Astrocyte (in vitro differentiated cells and primary cell): ENCODE measurements at regions not wholly inside any gene's neighbourhood (a gene's known extent, or its start where the extent isn't known, plus 50 kb on each side); places are given as distances from the start of the nearest gene placed in this dataset.

ENCODE experiments used
- DNase-seq: peaks from one replicate; pipeline ENCODE4 v3.0.0-alpha.2; 2010; ENCODE audit warnings: low read depth
- FAIRE-seq: peaks from 2 replicates; lab custom pipeline; 2011; peaks lifted over from hg19 to GRCh38; lab: Jason Lieb, UNC
- H2AFZ ChIP-seq: 2 replicates; pipeline ENCODE4 v1.6.0; 2012; ENCODE audit warnings: low read depth, low read length, inconsistent platforms
- H3K27ac ChIP-seq: 2 replicates; pipeline ENCODE4 v1.5.1; 2011; ENCODE audit warnings: low read depth, low read length, inconsistent platforms
- H3K27me3 ChIP-seq: 2 replicates; pipeline ENCODE4 v1.6.0; 2011; ENCODE audit warnings: low read length, inconsistent platforms; ENCODE audit not compliant: insufficient read depth
- H3K36me3 ChIP-seq: 2 replicates; pipeline ENCODE4 v1.5.1; 2011; ENCODE audit warnings: low read length, inconsistent platforms; ENCODE audit not compliant: insufficient read depth
- H3K4me1 ChIP-seq: 2 replicates; pipeline ENCODE4 v1.5.1; 2011; ENCODE audit warnings: low read length, inconsistent platforms; ENCODE audit not compliant: insufficient read depth
- H3K4me2 ChIP-seq: 2 replicates; pipeline ENCODE4 v1.6.0; 2012; ENCODE audit warnings: low read length, inconsistent platforms
- H3K4me3 ChIP-seq: 2 replicates; pipeline ENCODE4 v1.5.1; 2011; ENCODE audit warnings: low read depth, mild to moderate bottlenecking, low read length, inconsistent platforms; ENCODE audit not compliant: insufficient read depth
- H3K79me2 ChIP-seq: 2 replicates; pipeline ENCODE4 v1.6.0; 2012; ENCODE audit warnings: mild to moderate bottlenecking, low read length, inconsistent platforms; ENCODE audit not compliant: insufficient read depth
- H3K9ac ChIP-seq: 2 replicates; pipeline ENCODE4 v1.6.0; 2012; ENCODE audit warnings: mild to moderate bottlenecking, low read length, inconsistent platforms
- H3K9me3 ChIP-seq: 2 replicates; pipeline ENCODE4 v1.5.1; 2012; ENCODE audit warnings: low read depth, mild to moderate bottlenecking, low read length, inconsistent platforms; ENCODE audit not compliant: insufficient read depth
- H4K20me1 ChIP-seq: 2 replicates; pipeline ENCODE4 v1.6.0; 2012; ENCODE audit warnings: low read length, inconsistent platforms; ENCODE audit not compliant: insufficient read depth
- H3K27ac Mint-ChIP-seq: one replicate; pipeline ENCODE4 v1.8.0; 2021; ENCODE audit warnings: mild to moderate bottlenecking, mixed read lengths; ENCODE audit not compliant: unreplicated experiment
- H3K27me3 Mint-ChIP-seq: one replicate; pipeline ENCODE4 v1.8.0; 2021; ENCODE audit warnings: low read depth, mixed read lengths; ENCODE audit not compliant: unreplicated experiment
- H3K36me3 Mint-ChIP-seq: one replicate; pipeline ENCODE4 v1.8.0; 2021; ENCODE audit warnings: low read depth, mixed read lengths; ENCODE audit not compliant: unreplicated experiment
- H3K4me1 Mint-ChIP-seq: one replicate; pipeline ENCODE4 v1.8.0; 2021; ENCODE audit warnings: low read depth, mixed read lengths; ENCODE audit not compliant: unreplicated experiment
- H3K4me3 Mint-ChIP-seq: one replicate; pipeline ENCODE4 v1.8.0; 2021; ENCODE audit warnings: mild to moderate bottlenecking, moderate library complexity, mixed read lengths; ENCODE audit not compliant: unreplicated experiment
- H3K9me3 Mint-ChIP-seq: one replicate; pipeline ENCODE4 v1.8.0; 2021; ENCODE audit warnings: mild to moderate bottlenecking, mixed read lengths; ENCODE audit not compliant: unreplicated experiment
- CTCF ChIP-seq: IDR thresholded peaks from 2 replicates; pipeline ENCODE4 v1.5.1; 2011; ENCODE audit warnings: low read depth, mild to moderate bottlenecking, inconsistent platforms, low read length, moderate library complexity; ENCODE audit not compliant: insufficient read depth
- EZH2 ChIP-seq: IDR thresholded peaks from 2 replicates; pipeline ENCODE4 v1.6.1; 2012; ENCODE audit warnings: mild to moderate bottlenecking, low read length, inconsistent platforms; ENCODE audit not compliant: insufficient read depth

DNA sequence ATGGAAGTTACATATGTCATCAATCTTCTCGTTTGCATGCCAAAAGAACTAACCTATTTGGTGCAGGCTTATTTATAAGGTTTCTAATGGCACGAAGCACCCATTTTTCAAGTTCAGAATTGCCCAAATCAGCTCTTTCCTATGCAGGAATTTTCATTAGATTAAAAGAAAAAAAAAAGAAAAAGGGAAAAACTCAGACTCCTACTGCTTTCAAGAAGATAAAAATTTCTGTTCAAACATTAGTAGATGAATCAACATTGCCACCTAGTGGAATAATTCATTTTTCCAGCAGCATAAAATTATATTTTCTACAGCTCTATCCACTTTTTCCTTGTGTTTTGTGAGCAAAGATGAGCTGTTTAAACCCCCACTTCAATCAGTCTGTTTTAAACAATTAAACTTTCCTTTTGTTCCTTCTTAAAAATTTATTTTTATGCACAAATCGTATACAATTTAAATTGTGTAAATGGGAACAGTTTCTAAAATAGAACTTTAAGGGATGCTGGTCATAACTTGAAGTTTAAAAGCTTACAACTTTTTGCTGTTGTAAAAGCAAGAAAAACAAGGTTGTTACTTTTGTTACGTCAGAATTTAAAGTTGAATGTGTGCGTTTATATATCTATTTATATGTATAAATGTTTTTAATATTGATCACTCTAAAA, 309.9 kb downstream of the ARAP2 start:
- Histone ChIP-seq H3K4me2 (no peak overlapping the region), H3K4me3 (no peak overlapping the region), H3K79me2 (no peaks in the 10 kb centered on the region), H4K20me1 (no peaks in the 10 kb centered on the region), H3K9me3 (no peaks in the 10 kb centered on the region), H3K36me3 (no peaks in the 10 kb centered on the region), H3K27me3 (no peaks in the 10 kb centered on the region), H3K4me1 (no peaks in the 10 kb centered on the region), H3K9ac (no peak overlapping the region), H2AFZ (no peak overlapping the region), H3K27ac (no peak overlapping the region)
- TF ChIP-seq EZH2 (no peak), CTCF (peak; percentile 51)
- no peaks in the 10 kb centered on the region for H3K9me3 Mint-ChIP-seq
- no peak for FAIRE-seq
- no peaks in the 10 kb centered on the region for H3K27me3 Mint-ChIP-seq
- no peaks in the 10 kb centered on the region for H3K36me3 Mint-ChIP-seq
- H3K27ac Mint-ChIP-seq = no peak overlapping the region
- peak; percentile 3 for DNase-seq
- H3K4me3 Mint-ChIP-seq = no peak overlapping the region
- H3K4me1 Mint-ChIP-seq = peaks cover 6% of the 10 kb centered on the region

GRCh38 chr4:35938936-35939335, 305.4 kb downstream of the ARAP2 start:
- no peak overlapping the region for H3K27ac Mint-ChIP-seq

More at GRCh38 chr4:35938936-35939335, 305.4 kb downstream of the ARAP2 start:
- no peak overlapping the region for H3K4me3 Mint-ChIP-seq
- H3K36me3 Mint-ChIP-seq = no peaks in the 10 kb centered on the region
- no peak overlapping the region for H2AFZ ChIP-seq
- H3K4me1 Mint-ChIP-seq = peaks cover 4% of the 10 kb centered on the region
- no peaks in the 10 kb centered on the region for H3K27me3 ChIP-seq
- DNase-seq (no peak), FAIRE-seq (no peak)
- H3K4me2 ChIP-seq = no peak overlapping the region
- H4K20me1 ChIP-seq = no peaks in the 10 kb centered on the region
- no peaks in the 10 kb centered on the region for H3K79me2 ChIP-seq
- H3K27me3 Mint-ChIP-seq = no peaks in the 10 kb centered on the region
- H3K9me3 ChIP-seq = no peaks in the 10 kb centered on the region
- no peaks in the 10 kb centered on the region for H3K36me3 ChIP-seq
- no peak overlapping the region for H3K9ac ChIP-seq
- H3K27ac ChIP-seq = no peak overlapping the region
- no peak overlapping the region for H3K4me3 ChIP-seq
- TF ChIP-seq CTCF = no peak
- no peak for TF ChIP-seq EZH2
- H3K4me1 ChIP-seq = no peaks in the 10 kb centered on the region
- no peaks in the 10 kb centered on the region for H3K9me3 Mint-ChIP-seq
